PFSK-1 (cell line): ENCODE measurements at regions not wholly inside any gene's neighbourhood (a gene's known extent, or its start where the extent isn't known, plus 50 kb on each side); places are given as distances from the start of the nearest gene placed in this dataset.

ENCODE experiments used
- FOXP2 ChIP-seq: optimal IDR thresholded peaks from 2 replicates; pipeline ENCODE3; 2011; ENCODE audit warnings: borderline replicate concordance, control low read depth, inconsistent platforms; ENCODE audit not compliant: insufficient read depth; ENCODE audit errors: extremely low read length, extremely low read depth
- POLR2AphosphoS5 ChIP-seq: IDR thresholded peaks from 2 replicates; pipeline ENCODE4 v1.6.1; 2012; ENCODE audit warnings: low read depth, mild to moderate bottlenecking, control low read depth, low read length, moderate library complexity
- REST ChIP-seq, 2 experiments: IDR thresholded peaks; 2 replicates each; pipeline versions ENCODE4 v1.6.1 to v1.8.0; 2011 to 2012; ENCODE audit warnings: low read depth in 2 of 2, low read length in 2 of 2, control low read depth in 1 of 2, inconsistent platforms in 1 of 2, mild to moderate bottlenecking in 1 of 2, moderate library complexity in 1 of 2; ENCODE audit not compliant: insufficient read depth in 1 of 2
- SIN3A ChIP-seq: IDR thresholded peaks from 2 replicates; pipeline ENCODE4 v1.6.1; 2012; ENCODE audit warnings: mild to moderate bottlenecking, low read length, moderate library complexity, borderline replicate concordance; ENCODE audit not compliant: insufficient read depth
- TAF1 ChIP-seq: IDR thresholded peaks from 2 replicates; pipeline ENCODE4 v1.6.1; 2012; ENCODE audit warnings: low read length, control low read depth, borderline replicate concordance; ENCODE audit not compliant: insufficient read depth

DNA sequence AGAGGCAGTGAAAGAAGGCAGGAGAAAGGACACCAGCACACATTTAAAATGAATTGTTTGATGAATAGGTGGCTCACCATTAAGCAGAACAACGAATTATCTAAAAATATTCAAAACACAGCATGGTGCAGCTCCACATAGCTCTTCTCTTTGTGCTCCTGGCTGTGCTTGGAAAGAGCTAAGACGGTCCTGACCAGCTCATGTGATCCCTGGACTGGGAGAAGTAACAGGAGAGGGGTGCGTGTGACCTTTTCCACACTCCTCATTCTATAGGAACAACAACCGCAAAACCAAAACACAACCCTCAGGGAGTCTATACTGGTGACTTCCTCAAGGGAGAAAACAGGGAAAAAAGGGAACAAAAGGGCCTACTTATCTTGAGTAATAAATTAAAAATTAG lies 140.5 kb downstream of the DIRAS2 start:
- TF ChIP-seq TAF1 (no peak), REST (IDR thresholded peaks at IDR 0.05; ENCODE audit: insufficient read depth in 1 of 2, low read depth in 2 of 2, low read length in 2 of 2) (no peak), SIN3A (no peak), FOXP2 (no peak), POLR2AphosphoS5 (no peak)

DNA sequence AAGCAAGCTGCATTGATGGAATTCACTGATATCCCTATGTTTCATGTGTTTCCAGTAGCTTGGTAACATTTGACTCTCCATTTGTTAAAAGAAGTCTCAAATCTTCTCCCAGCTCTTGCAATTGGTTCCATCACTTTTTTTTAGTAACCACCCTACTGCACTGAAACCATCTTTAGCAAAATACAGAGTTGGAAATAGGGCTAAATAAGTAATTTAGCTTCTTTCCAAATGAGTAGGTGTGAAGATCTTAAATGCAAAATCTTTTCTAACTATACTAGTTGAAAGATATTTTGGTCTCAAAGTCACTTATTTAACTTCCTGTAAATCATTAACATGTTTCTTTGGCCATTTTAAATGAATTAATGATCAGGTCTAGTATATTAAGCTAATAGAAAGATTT lies 138.1 kb downstream of the DIRAS2 start:
- no peak for TF ChIP-seq TAF1
- TF ChIP-seq FOXP2 = no peak
- no peak for TF ChIP-seq POLR2AphosphoS5
- no peak for TF ChIP-seq SIN3A
- no peak for TF ChIP-seq REST (IDR thresholded peaks at IDR 0.05; ENCODE audit: insufficient read depth in 1 of 2, low read depth in 2 of 2, low read length in 2 of 2)

- no peak for TF ChIP-seq POLR2AphosphoS5
- no peak for TF ChIP-seq TAF1
- no peak for TF ChIP-seq SIN3A
- TF ChIP-seq REST (IDR thresholded peaks at IDR 0.05; ENCODE audit: insufficient read depth in 1 of 2, low read depth in 2 of 2, low read length in 2 of 2) = no peak
- no peak for TF ChIP-seq FOXP2
Measured at GRCh38 chr9:90505695-90506094, 136.9 kb downstream of the DIRAS2 start.

GRCh38 chr9:90507621-90508020 lies 135.0 kb downstream of the DIRAS2 start:
- TF ChIP-seq TAF1 = no peak
- TF ChIP-seq SIN3A = no peak
- no peak for TF ChIP-seq FOXP2
- TF ChIP-seq POLR2AphosphoS5 = no peak
- TF ChIP-seq REST (IDR thresholded peaks at IDR 0.05; ENCODE audit: insufficient read depth in 1 of 2, low read depth in 2 of 2, low read length in 2 of 2) = no peak

GRCh38 chr9:90508940-90509339 lies 133.7 kb downstream of the DIRAS2 start:
- TF ChIP-seq TAF1 = no peak
- no peak for TF ChIP-seq REST (IDR thresholded peaks at IDR 0.05; ENCODE audit: insufficient read depth in 1 of 2, low read depth in 2 of 2, low read length in 2 of 2)
- TF ChIP-seq POLR2AphosphoS5 = no peak
- no peak for TF ChIP-seq FOXP2
- no peak for TF ChIP-seq SIN3A
